Parathyroid adenoma (tissue), 2 donors: ENCODE measurements at regions not wholly inside any gene's neighbourhood (a gene's known extent, or its start where the extent isn't known, plus 50 kb on each side); places are given as distances from the start of the nearest gene placed in this dataset.

Experiments used
- H2AFZ ChIP-seq: fragments of 300-600 bp; sonication (generic); one replicate; pipeline ENCODE4 v1.7.0; 2017; ENCODE audit warnings: antibody characterized with exemption, mild to moderate bottlenecking
- H3K27ac ChIP-seq: fragments of 300-600 bp; sonication (generic); one replicate; pipeline ENCODE4 v1.7.0; 2017
- H3K27me3 ChIP-seq: fragments of 300-600 bp; sonication (generic); one replicate; pipeline ENCODE4 v1.7.0; 2017; ENCODE audit warnings: low read length; ENCODE audit not compliant: control insufficient read depth, insufficient read depth
- H3K36me3 ChIP-seq: fragments of 300-600 bp; sonication (generic); one replicate; pipeline ENCODE4 v1.7.0; 2017; ENCODE audit warnings: low read length; ENCODE audit not compliant: control insufficient read depth, insufficient read depth
- H3K4me1 ChIP-seq: fragments of 300-600 bp; sonication (generic); one replicate; pipeline ENCODE4 v1.7.0; 2017; ENCODE audit warnings: control low read depth
- H3K4me2 ChIP-seq: fragments of 300-600 bp; sonication (generic); one replicate; pipeline ENCODE4 v1.7.0; 2017; ENCODE audit warnings: low read length
- H3K4me3 ChIP-seq: fragments of 300-600 bp; sonication (generic); one replicate; pipeline ENCODE4 v1.7.0; 2017; ENCODE audit warnings: low read depth, low read length
- H3K79me2 ChIP-seq: fragments of 300-600 bp; sonication (generic); one replicate; pipeline ENCODE4 v1.7.0; 2017; ENCODE audit warnings: control low read depth
- H3K9ac ChIP-seq: fragments of 300-600 bp; sonication (generic); one replicate; pipeline ENCODE4 v1.7.0; 2017; ENCODE audit warnings: mild to moderate bottlenecking
- H3K9me3 ChIP-seq: fragments of 300-600 bp; sonication (generic); one replicate; pipeline ENCODE4 v1.7.0; 2017; ENCODE audit warnings: low read length; ENCODE audit not compliant: control insufficient read depth
- CTCF ChIP-seq: fragments of 300-600 bp; sonication (generic); IDR thresholded peaks from one replicate; pipeline ENCODE4 v1.7.0; 2017; ENCODE audit warnings: antibody characterized with exemption, mild to moderate bottlenecking
- donor health status: primary hyperparathyroidism.

- H3K79me2 ChIP-seq, result no peaks in the 10 kb centered on the region
- TF ChIP-seq CTCF, result no peak
- no peaks in the 10 kb centered on the region for H3K4me1 ChIP-seq
- no peak overlapping the region for H3K9ac ChIP-seq
- no peak overlapping the region for H2AFZ ChIP-seq
- no peaks in the 10 kb centered on the region for H3K9me3 ChIP-seq
- H3K36me3 ChIP-seq, result no peaks in the 10 kb centered on the region
- H3K4me3 ChIP-seq, result no peak overlapping the region
- H3K27ac ChIP-seq, result no peak overlapping the region
- no peak overlapping the region for H3K4me2 ChIP-seq
- no peaks in the 10 kb centered on the region for H3K27me3 ChIP-seq
Measured at GRCh38 chr18:22335731-22336198, 82.0 kb downstream of the CTAGE1 start.

- Histone ChIP-seq H3K9me3 (no peaks in the 10 kb centered on the region), H3K4me3 (no peak overlapping the region), H3K9ac (no peak overlapping the region), H3K27ac (no peak overlapping the region), H3K4me2 (no peak overlapping the region), H3K27me3 (no peaks in the 10 kb centered on the region), H3K36me3 (no peaks in the 10 kb centered on the region), H3K4me1 (no peaks in the 10 kb centered on the region), H3K79me2 (no peaks in the 10 kb centered on the region), H2AFZ (no peak overlapping the region)
- TF ChIP-seq CTCF, result no peak
Measured at GRCh38 chr18:22334567-22334966, 83.1 kb downstream of the CTAGE1 start.

GRCh38 chr18:22332590-22332989 lies 85.1 kb downstream of the CTAGE1 start:
- Histone ChIP-seq H3K4me2 (no peak overlapping the region), H3K4me1 (no peaks in the 10 kb centered on the region), H3K9me3 (no peaks in the 10 kb centered on the region), H3K27me3 (no peaks in the 10 kb centered on the region), H3K79me2 (no peaks in the 10 kb centered on the region), H3K9ac (no peak overlapping the region), H3K4me3 (no peak overlapping the region), H3K36me3 (no peaks in the 10 kb centered on the region), H2AFZ (no peak overlapping the region), H3K27ac (no peak overlapping the region)
- no peak for TF ChIP-seq CTCF

- H3K9ac ChIP-seq, result no peak overlapping the region
- H3K4me3 ChIP-seq, result no peak overlapping the region
- TF ChIP-seq CTCF, result no peak
- H3K36me3 ChIP-seq, result no peaks in the 10 kb centered on the region
- H3K27me3 ChIP-seq, result no peaks in the 10 kb centered on the region
- no peaks in the 10 kb centered on the region for H3K4me1 ChIP-seq
- no peaks in the 10 kb centered on the region for H3K9me3 ChIP-seq
- no peak overlapping the region for H3K4me2 ChIP-seq
- H3K79me2 ChIP-seq, result no peaks in the 10 kb centered on the region
- no peak overlapping the region for H2AFZ ChIP-seq
- no peak overlapping the region for H3K27ac ChIP-seq
Measured at GRCh38 chr18:22330508-22330907, 87.2 kb downstream of the CTAGE1 start.

GRCh38 chr18:22325396-22325795 lies 92.3 kb downstream of the CTAGE1 start:
- H2AFZ ChIP-seq, result no peak overlapping the region

More at GRCh38 chr18:22325396-22325795, 92.3 kb downstream of the CTAGE1 start:
- no peak overlapping the region for H3K27ac ChIP-seq
- no peak overlapping the region for H3K4me3 ChIP-seq
- no peak overlapping the region for H3K4me2 ChIP-seq
- no peaks in the 10 kb centered on the region for H3K9me3 ChIP-seq
- no peaks in the 10 kb centered on the region for H3K36me3 ChIP-seq
- H3K79me2 ChIP-seq, result no peaks in the 10 kb centered on the region
- TF ChIP-seq CTCF, result no peak
- H3K27me3 ChIP-seq, result no peaks in the 10 kb centered on the region
- no peaks in the 10 kb centered on the region for H3K4me1 ChIP-seq
- no peak overlapping the region for H3K9ac ChIP-seq
